ENCODE measurements at regions not wholly inside any gene's neighbourhood (a gene's known extent, or its start where the extent isn't known, plus 50 kb on each side); places are given as distances from the start of the nearest gene placed in this dataset.

- no peaks in the 10 kb centered on the region for H3K9me3 ChIP-seq (ENCODE audit: control extremely low read depth in 1 of 5, control insufficient read depth in 4 of 5, insufficient read depth in 2 of 5, low read depth in 1 of 5, low read length in 4 of 5)
- H3K27me3 ChIP-seq (replicated peaks in 2 of 5; ENCODE audit: control insufficient read depth in 4 of 5, insufficient read depth in 5 of 5, low read length in 4 of 5), result no peaks in the 10 kb centered on the region
- H3K4me1 ChIP-seq (ENCODE audit: control extremely low read depth in 1 of 4, control insufficient read depth in 4 of 4, insufficient read depth in 4 of 4, low read length in 3 of 4), result no peaks in the 10 kb centered on the region
- POLR2A ChIA-PET, result no interaction called here
- CTCF ChIA-PET, result no interaction called here
- WGBS (ENCODE audit: insufficient coverage), result 100% methylated on average over 1 of the region's 3 CpGs
- no peaks in the 10 kb centered on the region for H3K36me3 ChIP-seq (ENCODE audit: control insufficient read depth in 4 of 4, insufficient read depth in 4 of 4, low read length in 3 of 4)
- no peak for DNase-seq
- no peak overlapping the region for H3K4me3 ChIP-seq (ENCODE audit: control insufficient read depth in 1 of 7, extremely low read depth in 1 of 7, insufficient read depth in 4 of 7, low read depth in 2 of 7, low read length in 6 of 7)
- H3K27ac ChIP-seq (ENCODE audit: insufficient read depth in 1 of 2, low read depth in 1 of 2, low read length in 2 of 2, poor library complexity in 1 of 2, severe bottlenecking in 2 of 2), result no peak overlapping the region
Measured at GRCh38 chr10:105843786-105844185, 1202.7 kb downstream of the SORCS3 start.

- POLR2A ChIA-PET, result no interaction called here
- DNase-seq, result no peak
- H3K27me3 ChIP-seq (replicated peaks in 2 of 5; ENCODE audit: control insufficient read depth in 4 of 5, insufficient read depth in 5 of 5, low read length in 4 of 5), result no peaks in the 10 kb centered on the region
- H3K4me1 ChIP-seq (ENCODE audit: control extremely low read depth in 1 of 4, control insufficient read depth in 4 of 4, insufficient read depth in 4 of 4, low read length in 3 of 4), result peaks cover 0 to 8% (median 0%) of the 10 kb centered on the region in 4 experiments
- H3K9me3 ChIP-seq (ENCODE audit: control extremely low read depth in 1 of 5, control insufficient read depth in 4 of 5, insufficient read depth in 2 of 5, low read depth in 1 of 5, low read length in 4 of 5), result no peaks in the 10 kb centered on the region
- no peak overlapping the region for H3K27ac ChIP-seq (ENCODE audit: insufficient read depth in 1 of 2, low read depth in 1 of 2, low read length in 2 of 2, poor library complexity in 1 of 2, severe bottlenecking in 2 of 2)
- no peak overlapping the region for H3K4me3 ChIP-seq (ENCODE audit: control insufficient read depth in 1 of 7, extremely low read depth in 1 of 7, insufficient read depth in 4 of 7, low read depth in 2 of 7, low read length in 6 of 7)
- H3K36me3 ChIP-seq (ENCODE audit: control insufficient read depth in 4 of 4, insufficient read depth in 4 of 4, low read length in 3 of 4), result no peaks in the 10 kb centered on the region
- 98% methylated on average over 6 of the region's 6 CpGs for WGBS (ENCODE audit: insufficient coverage)
- CTCF ChIA-PET, result no interaction called here
Measured at GRCh38 chr10:105840288-105840770, 1199.2 kb downstream of the SORCS3 start.

- POLR2A ChIA-PET, result no interaction called here
Measured at GRCh38 chr10:105838392-105838791, 1197.3 kb downstream of the SORCS3 start.

DNA sequence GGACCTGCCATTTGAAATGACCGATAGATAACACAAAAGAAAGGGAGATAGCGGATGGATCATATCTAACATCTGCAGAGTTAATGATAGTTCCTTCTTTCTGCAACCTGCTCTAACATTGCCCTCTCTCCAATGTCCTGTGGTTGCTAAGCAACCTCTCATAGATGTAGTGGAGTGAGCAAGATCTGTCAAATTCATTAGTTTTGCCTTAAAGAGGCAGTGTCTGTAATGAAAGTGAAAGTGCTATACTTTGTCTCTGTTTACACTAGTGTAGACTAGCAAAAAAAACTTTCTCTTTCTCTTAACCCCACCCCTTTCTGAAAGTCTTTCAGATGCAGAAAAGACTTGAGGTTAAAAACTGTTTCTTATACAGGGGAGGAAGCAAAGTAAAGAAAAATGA, 1196.9 kb downstream of the SORCS3 start:
- Histone ChIP-seq H3K36me3 (ENCODE audit: control insufficient read depth in 4 of 4, insufficient read depth in 4 of 4, low read length in 3 of 4) (no peaks in the 10 kb centered on the region), H3K9me3 (ENCODE audit: control extremely low read depth in 1 of 5, control insufficient read depth in 4 of 5, insufficient read depth in 2 of 5, low read depth in 1 of 5, low read length in 4 of 5) (no peaks in the 10 kb centered on the region), H3K27me3 (replicated peaks in 2 of 5; ENCODE audit: control insufficient read depth in 4 of 5, insufficient read depth in 5 of 5, low read length in 4 of 5) (no peaks in the 10 kb centered on the region), H3K4me3 (ENCODE audit: control insufficient read depth in 1 of 7, extremely low read depth in 1 of 7, insufficient read depth in 4 of 7, low read depth in 2 of 7, low read length in 6 of 7) (peak overlapping the region in 4 of 7 experiments; percentile 37 to 68 (median 56)), H3K27ac (ENCODE audit: insufficient read depth in 1 of 2, low read depth in 1 of 2, low read length in 2 of 2, poor library complexity in 1 of 2, severe bottlenecking in 2 of 2) (peak overlapping the region in 1 of 2 experiments; percentile 30), H3K4me1 (ENCODE audit: control extremely low read depth in 1 of 4, control insufficient read depth in 4 of 4, insufficient read depth in 4 of 4, low read length in 3 of 4) (peaks cover 0 to 8% (median 0%) of the 10 kb centered on the region in 4 experiments)
- CTCF ChIA-PET, result no interaction called here
- WGBS (ENCODE audit: insufficient coverage), result 14% methylated on average over 2 of the region's 2 CpGs
- DNase-seq, result peak; percentile 60 to 86 (median 78)
- POLR2A ChIA-PET, result no interaction called here

More at GRCh38 chr10:105838392-105838791, 1197.3 kb downstream of the SORCS3 start:
- Histone ChIP-seq H3K27me3 (replicated peaks in 2 of 5; ENCODE audit: control insufficient read depth in 4 of 5, insufficient read depth in 5 of 5, low read length in 4 of 5) (no peaks in the 10 kb centered on the region), H3K36me3 (ENCODE audit: control insufficient read depth in 4 of 4, insufficient read depth in 4 of 4, low read length in 3 of 4) (no peaks in the 10 kb centered on the region), H3K9me3 (ENCODE audit: control extremely low read depth in 1 of 5, control insufficient read depth in 4 of 5, insufficient read depth in 2 of 5, low read depth in 1 of 5, low read length in 4 of 5) (no peaks in the 10 kb centered on the region), H3K4me1 (ENCODE audit: control extremely low read depth in 1 of 4, control insufficient read depth in 4 of 4, insufficient read depth in 4 of 4, low read length in 3 of 4) (peaks cover 0 to 8% (median 0%) of the 10 kb centered on the region in 4 experiments), H3K27ac (ENCODE audit: insufficient read depth in 1 of 2, low read depth in 1 of 2, low read length in 2 of 2, poor library complexity in 1 of 2, severe bottlenecking in 2 of 2) (peak overlapping the region in 1 of 2 experiments; percentile 30), H3K4me3 (ENCODE audit: control insufficient read depth in 1 of 7, extremely low read depth in 1 of 7, insufficient read depth in 4 of 7, low read depth in 2 of 7, low read length in 6 of 7) (peak overlapping the region in 4 of 7 experiments; percentile 37 to 68 (median 56))
- no CpG with 5 or more reads among the region's 2 CpGs for WGBS (ENCODE audit: insufficient coverage)
- no peak for DNase-seq
- CTCF ChIA-PET, result no interaction called here

DNA sequence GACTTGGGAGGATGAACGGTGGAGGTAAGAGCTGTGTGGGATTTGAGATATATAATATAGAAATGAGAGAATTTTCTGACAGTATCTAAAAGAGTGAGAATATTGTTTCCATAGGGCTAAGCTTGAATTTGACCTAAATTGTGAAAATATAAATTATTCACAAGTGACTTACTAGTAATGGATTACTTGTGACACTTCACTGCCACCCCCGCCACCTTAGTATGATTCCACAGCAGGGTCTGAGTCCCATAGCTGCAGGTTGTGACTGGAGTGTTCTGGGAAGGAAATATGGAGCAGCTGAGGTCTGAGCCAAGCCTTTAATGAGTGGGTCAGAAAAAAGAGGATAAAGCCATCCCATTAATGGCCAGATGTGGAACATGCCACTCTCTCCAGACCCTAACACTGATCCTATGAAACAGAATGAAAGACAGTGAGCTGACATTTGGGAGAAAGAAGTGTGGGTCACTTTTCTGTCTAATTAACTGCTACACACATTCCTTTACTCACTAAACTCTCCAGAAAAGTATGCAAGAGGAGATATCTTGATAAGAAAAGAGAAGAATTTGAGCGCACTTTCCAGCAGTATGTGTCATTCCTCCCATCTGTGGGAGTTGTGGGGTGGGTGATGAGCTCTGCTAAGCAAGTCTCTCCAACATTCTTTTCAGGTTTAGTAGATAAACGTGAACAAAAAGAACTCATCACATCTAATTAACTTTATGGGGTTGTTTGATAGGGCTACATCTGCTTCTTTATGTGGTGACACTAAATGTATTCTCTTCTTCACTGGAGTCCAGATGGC, 1193.4 kb downstream of the SORCS3 start:
- no peak for DNase-seq
- Histone ChIP-seq H3K4me1 (ENCODE audit: control extremely low read depth in 1 of 4, control insufficient read depth in 4 of 4, insufficient read depth in 4 of 4, low read length in 3 of 4) (peaks cover 0 to 8% (median 0%) of the 10 kb centered on the region in 4 experiments), H3K9me3 (ENCODE audit: control extremely low read depth in 1 of 5, control insufficient read depth in 4 of 5, insufficient read depth in 2 of 5, low read depth in 1 of 5, low read length in 4 of 5) (no peaks in the 10 kb centered on the region), H3K27me3 (replicated peaks in 2 of 5; ENCODE audit: control insufficient read depth in 4 of 5, insufficient read depth in 5 of 5, low read length in 4 of 5) (no peaks in the 10 kb centered on the region), H3K4me3 (ENCODE audit: control insufficient read depth in 1 of 7, extremely low read depth in 1 of 7, insufficient read depth in 4 of 7, low read depth in 2 of 7, low read length in 6 of 7) (no peak overlapping the region), H3K36me3 (ENCODE audit: control insufficient read depth in 4 of 4, insufficient read depth in 4 of 4, low read length in 3 of 4) (no peaks in the 10 kb centered on the region), H3K27ac (ENCODE audit: insufficient read depth in 1 of 2, low read depth in 1 of 2, low read length in 2 of 2, poor library complexity in 1 of 2, severe bottlenecking in 2 of 2) (no peak overlapping the region)
- ChIA-PET POLR2A (no interaction called here), CTCF (no interaction called here)
- WGBS (ENCODE audit: insufficient coverage), result 100% methylated on average over 1 of the region's 4 CpGs

- Histone ChIP-seq H3K36me3 (ENCODE audit: control insufficient read depth in 4 of 4, insufficient read depth in 4 of 4, low read length in 3 of 4) (no peaks in the 10 kb centered on the region), H3K4me3 (ENCODE audit: control insufficient read depth in 1 of 7, extremely low read depth in 1 of 7, insufficient read depth in 4 of 7, low read depth in 2 of 7, low read length in 6 of 7) (no peak overlapping the region), H3K27me3 (replicated peaks in 2 of 5; ENCODE audit: control insufficient read depth in 4 of 5, insufficient read depth in 5 of 5, low read length in 4 of 5) (no peaks in the 10 kb centered on the region), H3K4me1 (ENCODE audit: control extremely low read depth in 1 of 4, control insufficient read depth in 4 of 4, insufficient read depth in 4 of 4, low read length in 3 of 4) (no peaks in the 10 kb centered on the region), H3K9me3 (ENCODE audit: control extremely low read depth in 1 of 5, control insufficient read depth in 4 of 5, insufficient read depth in 2 of 5, low read depth in 1 of 5, low read length in 4 of 5) (peaks cover 0 to 2% (median 0%) of the 10 kb centered on the region in 5 experiments), H3K27ac (ENCODE audit: insufficient read depth in 1 of 2, low read depth in 1 of 2, low read length in 2 of 2, poor library complexity in 1 of 2, severe bottlenecking in 2 of 2) (no peak overlapping the region)
- ChIA-PET CTCF (no interaction called here), POLR2A (interaction anchor here (0.6 kb wide), 1 partner anchor 1585 kb away, joined by 3 read pairs; no protein-coding TSS in a partner anchor)
- 100% methylated on average over 1 of the region's 1 CpG for WGBS (ENCODE audit: insufficient coverage)
- DNase-seq, result no peak
Measured at GRCh38 chr10:105827133-105827532, 1186.0 kb downstream of the SORCS3 start.

DNA sequence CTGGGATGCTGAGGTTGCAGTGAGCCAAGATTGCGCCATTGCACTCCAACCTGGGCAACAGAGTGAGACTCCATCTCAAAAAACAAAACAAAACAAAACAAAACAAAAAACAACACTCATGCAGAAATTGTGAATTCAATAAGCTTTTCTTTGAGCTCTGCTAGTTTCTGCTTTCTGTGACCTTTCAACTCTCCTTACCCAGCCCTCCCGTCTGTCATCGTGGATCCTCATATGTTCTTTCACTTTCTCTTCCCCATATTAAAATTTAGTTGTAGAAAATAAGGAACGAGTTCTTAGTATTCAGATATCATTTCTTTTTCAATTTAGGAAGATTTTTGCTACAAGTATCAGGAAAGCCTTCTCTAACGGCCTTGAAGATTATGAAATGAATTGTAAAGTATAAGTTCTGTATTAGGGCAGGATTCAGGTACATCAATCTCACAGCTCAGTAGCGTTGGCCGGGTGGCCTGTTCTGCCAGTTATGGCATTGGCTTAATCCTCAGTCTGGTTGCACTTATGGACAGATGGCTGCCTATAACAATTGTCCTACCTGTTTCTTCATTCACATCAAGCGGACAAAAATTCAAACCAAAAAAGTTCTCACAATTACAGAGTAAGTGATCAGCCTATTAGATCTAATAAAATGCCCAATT, 1167.0 kb downstream of the SORCS3 start:
- ChIA-PET CTCF (no interaction called here), POLR2A (no interaction called here)
- 100% methylated on average over 3 of the region's 8 CpGs for WGBS (ENCODE audit: insufficient coverage)
- peak in 2 of 3 donors; percentile 33 to 42 for DNase-seq
- Histone ChIP-seq H3K36me3 (ENCODE audit: control insufficient read depth in 4 of 4, insufficient read depth in 4 of 4, low read length in 3 of 4) (no peaks in the 10 kb centered on the region), H3K27ac (ENCODE audit: insufficient read depth in 1 of 2, low read depth in 1 of 2, low read length in 2 of 2, poor library complexity in 1 of 2, severe bottlenecking in 2 of 2) (no peak overlapping the region), H3K27me3 (replicated peaks in 2 of 5; ENCODE audit: control insufficient read depth in 4 of 5, insufficient read depth in 5 of 5, low read length in 4 of 5) (no peaks in the 10 kb centered on the region), H3K4me1 (ENCODE audit: control extremely low read depth in 1 of 4, control insufficient read depth in 4 of 4, insufficient read depth in 4 of 4, low read length in 3 of 4) (no peaks in the 10 kb centered on the region), H3K9me3 (ENCODE audit: control extremely low read depth in 1 of 5, control insufficient read depth in 4 of 5, insufficient read depth in 2 of 5, low read depth in 1 of 5, low read length in 4 of 5) (no peaks in the 10 kb centered on the region), H3K4me3 (ENCODE audit: control insufficient read depth in 1 of 7, extremely low read depth in 1 of 7, insufficient read depth in 4 of 7, low read depth in 2 of 7, low read length in 6 of 7) (no peak overlapping the region)
